NCI-H146 treated with DMSO at 0.1 percent for 48 hours (cell line): ENCODE measurements at regions not wholly inside any gene's neighbourhood (a gene's known extent, or its start where the extent isn't known, plus 50 kb on each side); places are given as distances from the start of the nearest gene placed in this dataset.

Experiments
- DNase-seq: peaks from one replicate; lab custom pipeline; 2025; ENCODE audit not compliant: unreplicated experiment; lab: John Stamatoyannopoulos, UW

GRCh38 chr11:110988671-110989070 is 256.9 kb upstream of the POU2AF2 start:
- no peak for DNase-seq

GRCh38 chr11:110986016-110986415 is 259.5 kb upstream of the POU2AF2 start:
- DNase-seq, result no peak

- no peak for DNase-seq
Measured at GRCh38 chr11:110985547-110985946, 260.0 kb upstream of the POU2AF2 start.

- no peak for DNase-seq
Measured at GRCh38 chr11:110984693-110985092, 260.8 kb upstream of the POU2AF2 start.

GRCh38 chr11:110984147-110984546 is 261.4 kb upstream of the POU2AF2 start:
- no peak for DNase-seq

- DNase-seq, result no peak
Measured at GRCh38 chr11:110982214-110982613, 263.3 kb upstream of the POU2AF2 start.

GRCh38 chr11:110979696-110980095 is 265.8 kb upstream of the POU2AF2 start:
- no peak for DNase-seq

GRCh38 chr11:110977661-110978060 is 265.4 kb upstream of the ARHGAP20 start:
- DNase-seq, result no peak

GRCh38 chr11:110974731-110975130 is 262.5 kb upstream of the ARHGAP20 start:
- no peak for DNase-seq

GRCh38 chr11:110973401-110973980 is 261.3 kb upstream of the ARHGAP20 start:
- no peak for DNase-seq

GRCh38 chr11:110972640-110973039 is 260.4 kb upstream of the ARHGAP20 start:
- no peak for DNase-seq

- DNase-seq, result no peak
Measured at GRCh38 chr11:110972106-110972505, 259.9 kb upstream of the ARHGAP20 start.

GRCh38 chr11:110971140-110971539 is 258.9 kb upstream of the ARHGAP20 start:
- DNase-seq, result no peak

- no peak for DNase-seq
Measured at GRCh38 chr11:110968348-110969062, 256.3 kb upstream of the ARHGAP20 start.

- no peak for DNase-seq
Measured at GRCh38 chr11:110966131-110966530, 253.9 kb upstream of the ARHGAP20 start.

GRCh38 chr11:110962921-110963320 is 250.7 kb upstream of the ARHGAP20 start:
- no peak for DNase-seq

- DNase-seq, result no peak
Measured at GRCh38 chr11:110960167-110960566, 247.9 kb upstream of the ARHGAP20 start.

- DNase-seq, result no peak
Measured at GRCh38 chr11:110958216-110958615, 246.0 kb upstream of the ARHGAP20 start.

- DNase-seq, result no peak
Measured at GRCh38 chr11:110955776-110956175, 243.5 kb upstream of the ARHGAP20 start.

- DNase-seq, result no peak
Measured at GRCh38 chr11:110951950-110952503, 239.8 kb upstream of the ARHGAP20 start.

- no peak for DNase-seq
Measured at GRCh38 chr11:110951037-110951949, 239.1 kb upstream of the ARHGAP20 start.
